ENCODE measurements at regions not wholly inside any gene's neighbourhood (a gene's known extent, or its start where the extent isn't known, plus 50 kb on each side); places are given as distances from the start of the nearest gene placed in this dataset.

DNA sequence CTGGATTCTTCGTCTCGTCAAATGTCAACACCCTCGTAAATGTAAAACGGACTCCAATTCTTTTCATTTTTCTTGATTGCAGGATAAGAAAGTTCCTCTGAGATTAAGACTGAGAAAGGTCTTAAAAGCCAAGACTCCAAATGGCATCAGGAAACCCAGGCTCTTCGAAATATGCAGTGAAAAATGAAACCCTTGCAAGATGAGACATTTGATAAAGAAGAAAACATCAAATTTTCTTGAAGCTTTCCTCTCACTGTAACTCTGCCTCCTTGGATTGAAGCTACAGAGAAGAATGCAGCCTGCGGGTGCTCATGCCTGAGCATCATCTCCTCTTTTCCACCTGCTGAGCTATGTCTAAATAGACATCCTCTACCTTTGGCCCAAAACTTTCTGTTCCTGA, 342.4 kb upstream of the THBS1 start:
- TF ChIP-seq, protein P1, sequence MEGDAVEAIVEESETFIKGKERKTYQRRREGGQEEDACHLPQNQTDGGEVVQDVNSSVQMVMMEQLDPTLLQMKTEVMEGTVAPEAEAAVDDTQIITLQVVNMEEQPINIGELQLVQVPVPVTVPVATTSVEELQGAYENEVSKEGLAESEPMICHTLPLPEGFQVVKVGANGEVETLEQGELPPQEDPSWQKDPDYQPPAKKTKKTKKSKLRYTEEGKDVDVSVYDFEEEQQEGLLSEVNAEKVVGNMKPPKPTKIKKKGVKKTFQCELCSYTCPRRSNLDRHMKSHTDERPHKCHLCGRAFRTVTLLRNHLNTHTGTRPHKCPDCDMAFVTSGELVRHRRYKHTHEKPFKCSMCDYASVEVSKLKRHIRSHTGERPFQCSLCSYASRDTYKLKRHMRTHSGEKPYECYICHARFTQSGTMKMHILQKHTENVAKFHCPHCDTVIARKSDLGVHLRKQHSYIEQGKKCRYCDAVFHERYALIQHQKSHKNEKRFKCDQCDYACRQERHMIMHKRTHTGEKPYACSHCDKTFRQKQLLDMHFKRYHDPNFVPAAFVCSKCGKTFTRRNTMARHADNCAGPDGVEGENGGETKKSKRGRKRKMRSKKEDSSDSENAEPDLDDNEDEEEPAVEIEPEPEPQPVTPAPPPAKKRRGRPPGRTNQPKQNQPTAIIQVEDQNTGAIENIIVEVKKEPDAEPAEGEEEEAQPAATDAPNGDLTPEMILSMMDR (conservative IDR thresholded peaks at IDR 0.05; ENCODE audit: low read depth), result no peak
- no peak for DNase-seq (ENCODE audit: low spot score)
- no peak overlapping the region for H3K27ac ChIP-seq
- ChIA-PET POLR2A (ENCODE audit: low non-redundant PET) (no interaction called here), CTCF (no interaction called here)

DNA sequence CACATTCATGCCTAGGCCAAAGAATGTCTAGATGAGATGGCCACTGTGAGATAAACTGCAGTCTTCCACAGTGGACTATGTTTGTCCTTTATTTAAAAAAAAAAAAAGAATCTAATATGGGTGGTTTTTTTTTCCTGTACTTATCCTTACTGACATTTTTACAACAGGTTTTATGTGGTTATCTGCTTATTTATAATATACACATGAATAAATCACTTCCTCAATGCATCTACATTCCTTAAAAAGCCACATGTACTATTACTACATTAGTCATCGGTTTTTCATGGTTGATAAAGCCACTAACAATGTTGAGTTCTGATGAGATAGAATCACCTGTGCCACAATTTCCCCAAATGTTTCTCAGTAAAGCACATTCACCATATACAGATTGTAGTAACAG, 341.3 kb upstream of the THBS1 start:
- CTCF ChIA-PET, result no interaction called here
- POLR2A ChIA-PET (ENCODE audit: low non-redundant PET), result no interaction called here
- DNase-seq (ENCODE audit: low spot score), result peak; percentile 53
- H3K27ac ChIP-seq, result no peak overlapping the region
- TF ChIP-seq, protein P1 (conservative IDR thresholded peaks at IDR 0.05; ENCODE audit: low read depth), result no peak

DNA sequence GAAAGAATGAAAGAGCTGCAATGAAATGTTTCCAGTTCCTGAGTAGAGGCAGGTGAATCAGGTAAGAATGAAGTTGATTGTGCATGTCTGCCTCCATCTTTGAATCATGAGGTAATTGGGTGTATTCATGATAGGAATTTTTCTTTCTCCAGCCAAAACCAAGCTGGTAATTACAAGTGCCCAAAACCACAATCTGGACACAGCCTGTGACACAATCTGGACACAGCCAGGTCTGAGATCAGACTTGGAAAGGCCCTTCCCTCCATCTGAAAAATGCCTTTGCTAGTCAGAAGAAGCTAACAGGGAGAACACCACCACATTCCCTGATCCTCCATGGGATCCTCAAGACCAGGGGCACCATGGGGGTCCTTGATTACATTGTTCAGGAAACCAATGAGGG, 338.5 kb upstream of the THBS1 start:
- ChIA-PET POLR2A (ENCODE audit: low non-redundant PET) (no interaction called here), CTCF (no interaction called here)
- DNase-seq (ENCODE audit: low spot score), result no peak
- TF ChIP-seq, protein P1 (conservative IDR thresholded peaks at IDR 0.05; ENCODE audit: low read depth), result no peak
- no peak overlapping the region for H3K27ac ChIP-seq

DNA sequence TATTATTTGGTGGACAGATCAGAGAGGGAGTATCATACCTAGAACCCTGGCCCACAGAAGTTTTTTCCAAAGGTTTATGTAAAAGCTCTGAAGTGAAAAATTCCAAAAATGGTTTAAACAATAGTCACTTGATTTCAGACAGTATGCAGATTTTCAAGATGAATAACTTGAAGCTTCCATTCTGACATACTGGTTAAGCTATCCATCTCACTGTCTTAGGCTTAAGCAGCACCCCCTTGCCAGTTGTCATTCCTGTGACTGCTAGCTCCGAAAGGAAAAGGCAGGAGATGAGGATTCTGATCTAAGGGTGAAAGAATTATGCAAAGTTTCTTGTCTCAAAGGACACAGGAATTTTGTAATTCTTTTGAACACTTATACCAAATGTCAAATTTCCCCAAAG, 337.5 kb upstream of the THBS1 start:
- POLR2A ChIA-PET (ENCODE audit: low non-redundant PET), result no interaction called here
- no peak overlapping the region for H3K27ac ChIP-seq
- TF ChIP-seq, protein P1 (conservative IDR thresholded peaks at IDR 0.05; ENCODE audit: low read depth), result no peak
- CTCF ChIA-PET, result interaction anchor here (0.6 to 1.5 kb wide), 2 partner anchors 177 to 337 kb away, joined by 3 to 4 read pairs; partner anchors contain the start of gene THBS1
- DNase-seq (ENCODE audit: low spot score), result no peak

DNA sequence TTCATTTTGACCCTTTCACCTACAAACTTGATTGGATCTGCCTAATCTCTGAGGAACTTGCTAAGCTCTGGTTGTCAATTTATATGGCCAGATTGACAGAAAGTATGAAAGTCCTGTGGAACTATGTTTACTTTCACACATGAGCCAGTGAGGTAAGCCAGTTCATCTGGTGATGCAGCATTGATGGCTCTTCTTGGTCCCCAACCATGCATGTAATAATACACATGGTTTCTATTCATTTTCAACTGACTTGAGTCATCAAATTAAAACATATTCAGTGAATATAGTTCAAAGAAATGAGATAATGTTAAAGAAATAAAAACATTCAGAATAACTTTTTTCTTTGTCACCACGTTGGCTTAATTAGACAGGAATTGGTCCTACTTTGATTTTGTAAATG, 336.1 kb upstream of the THBS1 start:
- CTCF ChIA-PET, result interaction anchor here (1.5 kb wide), 1 partner anchor 336 kb away, joined by 4 read pairs; the partner anchor contains the start of gene THBS1
- POLR2A ChIA-PET (ENCODE audit: low non-redundant PET), result no interaction called here
- TF ChIP-seq, protein P1 (conservative IDR thresholded peaks at IDR 0.05; ENCODE audit: low read depth), result no peak
- DNase-seq (ENCODE audit: low spot score), result no peak
- H3K27ac ChIP-seq, result no peak overlapping the region

DNA sequence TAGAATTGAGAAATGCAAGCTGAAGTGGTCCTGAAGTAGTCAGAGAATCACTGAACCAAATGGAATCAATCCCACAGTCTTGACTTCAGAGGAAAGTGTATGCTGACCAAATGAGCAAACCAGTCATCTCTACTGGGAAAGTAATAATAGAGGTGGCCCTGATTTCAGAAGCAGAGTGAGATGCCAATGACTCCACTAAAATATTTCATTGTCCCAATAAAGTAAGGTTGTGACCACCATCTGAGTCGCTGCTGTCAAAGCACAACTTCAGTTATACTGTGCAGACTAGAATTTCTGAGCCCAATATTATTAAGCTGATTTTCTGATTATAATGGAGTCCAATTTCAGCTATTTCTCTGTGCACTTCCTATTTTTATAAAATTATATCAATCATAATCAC, 334.4 kb upstream of the THBS1 start:
- ChIA-PET POLR2A (ENCODE audit: low non-redundant PET) (no interaction called here), CTCF (no interaction called here)
- DNase-seq (ENCODE audit: low spot score), result no peak
- TF ChIP-seq, protein P1 (conservative IDR thresholded peaks at IDR 0.05; ENCODE audit: low read depth), result no peak
- H3K27ac ChIP-seq, result no peak overlapping the region

DNA sequence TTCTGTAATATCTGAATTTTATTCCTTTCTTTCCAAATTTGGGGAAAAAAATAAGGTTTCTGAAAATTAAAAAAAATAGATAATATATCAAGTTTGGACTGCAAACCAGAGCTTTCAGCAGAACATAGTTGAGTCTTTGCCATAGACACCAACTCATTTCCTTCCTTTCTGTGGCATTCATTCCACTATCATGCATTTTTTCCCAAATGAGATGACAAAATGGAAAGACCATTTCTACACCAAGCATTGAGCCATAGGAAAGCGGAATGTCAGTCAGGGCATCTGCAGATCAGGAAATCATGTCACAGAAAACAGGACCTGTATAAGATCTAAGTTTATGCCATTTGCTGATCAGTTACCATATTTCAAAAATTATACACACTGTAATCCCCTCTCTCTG, 333.3 kb upstream of the THBS1 start:
- ChIA-PET CTCF (no interaction called here), POLR2A (ENCODE audit: low non-redundant PET) (no interaction called here)
- no peak overlapping the region for H3K27ac ChIP-seq
- DNase-seq (ENCODE audit: low spot score), result no peak
- TF ChIP-seq, protein P1 (conservative IDR thresholded peaks at IDR 0.05; ENCODE audit: low read depth), result no peak

All from RWPE1 (cell line).